HepG2 (cell line): ENCODE measurements at regions not wholly inside any gene's neighbourhood (a gene's known extent, or its start where the extent isn't known, plus 50 kb on each side); places are given as distances from the start of the nearest gene placed in this dataset.

ENCODE experiments used
- ATAC-seq: fragments of 200-7000 bp; cut with Tn5 transposase; 3 replicates; pipeline ENCODE4 v1.9.1; 2020; ENCODE audit warnings: mild to moderate bottlenecking, moderate library complexity
- BruUV-seq: library from RNA; stranded (reverse); fragments of 400-500 nt; replicated peaks from 2 replicates; lab custom pipeline; 2021; lab: Mats Ljungman, UMichigan
- CTCF ChIA-PET: fragments of 300-600 bp; formaldehyde crosslinking; extraction: SDS; loops from one replicate; lab custom pipeline; 2021; ENCODE audit warnings: low total read pairs, inconsistent platforms, low intra/inter-chr PET ratio; lab: Yijun Ruan, JAX
- POLR2A ChIA-PET: fragments of 350-600 bp; sonication (Branson Sonifier 250); formaldehyde crosslinking; loops from one replicate; lab custom pipeline; 2020; ENCODE audit warnings: antibody characterized with exemption, inconsistent platforms; lab: Yijun Ruan, JAX
- DNase-seq: peaks from one replicate; pipeline ENCODE4 v3.0.0-alpha.2; 2015; ENCODE audit warnings: low spot score
- FAIRE-seq: peaks from 3 replicates; lab custom pipeline; 2011; peaks lifted over from hg19 to GRCh38; lab: Jason Lieb, UNC
- H2AFZ ChIP-seq: one replicate; pipeline ENCODE4 v1.6.1; 2011; ENCODE audit warnings: low read length, inconsistent platforms
- H3K27ac ChIP-seq: fragments of 300-600 bp; 3 replicates; pipeline ENCODE4 v1.8.0; 2011; ENCODE audit warnings: mixed run types, mild to moderate bottlenecking, mixed read lengths, low read length, inconsistent platforms; ENCODE audit not compliant: insufficient read depth; ENCODE audit errors: extremely low read length
- H3K27me3 ChIP-seq, 2 experiments: fragments of 200-600 bp in 1 of 2; 2 replicates in 1 of 2; 3 replicates in 1 of 2; pipeline versions ENCODE4 v1.6.0 to v1.8.0; 2011; ENCODE audit warnings: low read length in 2 of 2, mild to moderate bottlenecking in 2 of 2, moderate library complexity in 2 of 2, inconsistent platforms in 1 of 2; ENCODE audit not compliant: insufficient read depth in 2 of 2, control insufficient read depth in 1 of 2
- H3K36me3 ChIP-seq, 2 experiments: fragments of 200-600 bp in 1 of 2; replicated peaks in 1 of 2; 2 replicates in 1 of 2; 3 replicates in 1 of 2; pipeline versions ENCODE4 v1.5.1 to v1.8.0; 2011; ENCODE audit warnings: low read length in 2 of 2, inconsistent platforms in 1 of 2; ENCODE audit not compliant: insufficient read depth in 2 of 2, control insufficient read depth in 1 of 2
- H3K4me1 ChIP-seq: 2 replicates; pipeline ENCODE4 v1.5.1; 2012; ENCODE audit warnings: low read length, inconsistent platforms; ENCODE audit not compliant: insufficient read depth
- H3K4me2 ChIP-seq: 2 replicates; pipeline ENCODE4 v1.6.0; 2011; ENCODE audit warnings: low read depth, low read length, inconsistent platforms
- H3K4me3 ChIP-seq, 3 experiments: fragments of 200-600 bp in 1 of 3; sonication (generic), shearing (Covaris generic) in 1 of 3; replicated peaks in 1 of 3; 2 replicates each; pipeline ENCODE4 v1.5.1; 2011 to 2016; ENCODE audit warnings: low read length in 3 of 3, inconsistent platforms in 2 of 3, low read depth in 2 of 3, mild to moderate bottlenecking in 2 of 3, control low read depth in 1 of 3, mixed read lengths in 1 of 3; ENCODE audit not compliant: insufficient read depth in 1 of 3
- H3K79me2 ChIP-seq: one replicate; pipeline ENCODE4 v1.6.1; 2011; ENCODE audit warnings: low read length, inconsistent platforms; ENCODE audit not compliant: insufficient read depth
- H3K9ac ChIP-seq: 2 replicates; pipeline ENCODE4 v1.6.0; 2011; ENCODE audit warnings: mild to moderate bottlenecking, low read depth, low read length, inconsistent platforms; ENCODE audit not compliant: insufficient read depth
- H3K9me3 ChIP-seq: 2 replicates; pipeline ENCODE4 v1.5.1; 2012; ENCODE audit warnings: mild to moderate bottlenecking, low read length
- H4K20me1 ChIP-seq: 2 replicates; pipeline ENCODE4 v1.6.0; 2011; ENCODE audit warnings: inconsistent platforms, mild to moderate bottlenecking, low read length, moderate library complexity; ENCODE audit not compliant: insufficient read depth
- FOXO4 ChIP-seq: sonication (generic); formaldehyde crosslinking; conservative IDR thresholded peaks from 2 replicates; pipeline ENCODE4 v1.8.1; 2023; ENCODE audit warnings: missing genetic modification reagents
- NR2C2 ChIP-seq: sonication (generic); formaldehyde crosslinking; IDR thresholded peaks from 2 replicates; pipeline ENCODE4 v1.4.0; 2020; ENCODE audit warnings: missing genetic modification reagents, mild to moderate bottlenecking, moderate library complexity, borderline replicate concordance
- TCF12 ChIP-seq, 2 experiments: fragments of 450-650 bp in 1 of 2; sonication (generic) in 1 of 2; formaldehyde crosslinking in 1 of 2; IDR thresholded peaks; 2 replicates each; pipeline versions ENCODE4 v1.6.1 to v1.8.0; 2017 to 2022; ENCODE audit warnings: antibody characterized with exemption in 1 of 2, mild to moderate bottlenecking in 1 of 2, missing genetic modification reagents in 1 of 2, moderate library complexity in 1 of 2
- ZBTB49 ChIP-seq: sonication (generic); formaldehyde crosslinking; IDR thresholded peaks from 2 replicates; pipeline ENCODE4 v1.4.0; 2020; ENCODE audit warnings: missing genetic modification reagents, borderline replicate concordance
- ZNF335 ChIP-seq: sonication (generic); formaldehyde crosslinking; IDR thresholded peaks from 2 replicates; pipeline ENCODE4 v1.4.0; 2020; ENCODE audit warnings: missing genetic modification reagents
- ZNF570 ChIP-seq: sonication (generic); formaldehyde crosslinking; IDR thresholded peaks from 2 replicates; pipeline ENCODE4 v1.4.0; 2020; ENCODE audit warnings: mild to moderate bottlenecking, missing genetic modification reagents, borderline replicate concordance
- ZNF639 ChIP-seq: conservative IDR thresholded peaks from 2 replicates; pipeline ENCODE4 v1.6.1; 2018; ENCODE audit warnings: missing genetic modification reagents
- ZNF790 ChIP-seq: sonication (generic); formaldehyde crosslinking; IDR thresholded peaks from 2 replicates; pipeline ENCODE4 v1.8.0; 2022; ENCODE audit warnings: missing genetic modification reagents, mild to moderate bottlenecking, borderline replicate concordance
- WGBS: methylation state at CpG from one replicate; pipeline ENCODE4 v1.1.6; 2017; ENCODE audit warnings: low lambda C conversion rate; 5-methylcytosine and 5-hydroxymethylcytosine counted together
- in situ Hi-C: cut with HindIII; loops from 2 replicates; pipeline ENCODE4 v1.10.0; 2017; ENCODE audit warnings: low pct_unique_long_range_greater_than_20kb; ENCODE audit not compliant: extremely low pct_ligation_motif_present
- intact Hi-C: fragments of 100-400 bp; cut with micrococcal nuclease; formaldehyde crosslinking; loops from one replicate; pipeline ENCODE4 v1.10.0; 2022; ENCODE audit not compliant: unreplicated experiment

- ATAC-seq = no peak
- 1% methylated on average over 2 of the region's 2 CpGs for WGBS
- no peaks in the 10 kb centered on the region for H3K36me3 ChIP-seq
- CTCF ChIA-PET = no interaction called here
- intact Hi-C loops (no loop called here), in situ Hi-C loops (no loop called here)
- POLR2A ChIA-PET = no interaction called here
- H3K9ac ChIP-seq = no peak overlapping the region
- TF ChIP-seq ZBTB49 = no peak
- TF ChIP-seq ZNF639 (CRISPR knock-in tag) = no peak
- no peak for TF ChIP-seq NR2C2 (CRISPR knock-in tag)
- TF ChIP-seq ZNF335 (CRISPR knock-in tag) = no peak
- TF ChIP-seq FOXO4 = no peak
- TF ChIP-seq ZNF790 (CRISPR knock-in tag) = no peak
- TF ChIP-seq ZNF570 = no peak
- TF ChIP-seq TCF12 (IDR thresholded peaks at IDR 0.05) = no peak
- TF ChIP-seq TCF12 (CRISPR knock-in tag; IDR thresholded peaks at IDR 0.05) = no peak
- no peak for DNase-seq
- H3K79me2 ChIP-seq = no peaks in the 10 kb centered on the region
- no peak overlapping the region for H3K4me2 ChIP-seq
- no peak overlapping the region for H3K4me3 ChIP-seq
- 0 out of 5 replicates have a peak, but pooled peaks cover 0 to 2% of the 10 kb centered on the region in 2 experiments for H3K27me3 ChIP-seq
- no peak overlapping the region for H3K27ac ChIP-seq
- H3K9me3 ChIP-seq = no peaks in the 10 kb centered on the region
- BruUV-seq = no TSS peak
- FAIRE-seq = no peak
- no peaks in the 10 kb centered on the region for H4K20me1 ChIP-seq
- H3K4me1 ChIP-seq = no peaks in the 10 kb centered on the region
- H2AFZ ChIP-seq = no peak overlapping the region
Measured at GRCh38 chr12:42677461-42677860, 87.9 kb upstream of the PRICKLE1 start.
